Epithelial cell of esophagus (primary cell): ENCODE measurements at regions not wholly inside any gene's neighbourhood (a gene's known extent, or its start where the extent isn't known, plus 50 kb on each side); places are given as distances from the start of the nearest gene placed in this dataset.

Source experiments
- DNase-seq: peaks from one replicate; pipeline ENCODE4 v3.0.0; 2010; ENCODE audit warnings: low read depth
- H3K4me3 ChIP-seq: 2 replicates; pipeline ENCODE4 v1.5.1; 2011; ENCODE audit warnings: mild to moderate bottlenecking, low read length, control low read depth
- CTCF ChIP-seq: IDR thresholded peaks from 2 replicates; pipeline ENCODE4 v1.5.1; 2011; ENCODE audit warnings: low read depth, mild to moderate bottlenecking, low read length, control low read depth, inconsistent platforms; ENCODE audit not compliant: insufficient read depth; ENCODE audit errors: missing control alignments

- no peak for TF ChIP-seq CTCF
- H3K4me3 ChIP-seq: no peak overlapping the region
- no peak for DNase-seq
Observed at GRCh38 chr5:74083096-74083791, 457.2 kb downstream of the ARHGEF28 start.

GRCh38 chr5:74082512-74083055 is 456.6 kb downstream of the ARHGEF28 start:
- no peak overlapping the region for H3K4me3 ChIP-seq
- TF ChIP-seq CTCF: no peak
- no peak for DNase-seq

- no peak overlapping the region for H3K4me3 ChIP-seq
- DNase-seq: no peak
Observed at GRCh38 chr5:74081126-74081525, 455.1 kb downstream of the ARHGEF28 start.

GRCh38 chr5:74079971-74080556 is 454.1 kb downstream of the ARHGEF28 start:
- no peak for TF ChIP-seq CTCF
- H3K4me3 ChIP-seq: no peak overlapping the region
- no peak for DNase-seq

More at GRCh38 chr5:74081126-74081525, 455.1 kb downstream of the ARHGEF28 start:
- TF ChIP-seq CTCF: no peak

GRCh38 chr5:74075501-74076484 is 449.8 kb downstream of the ARHGEF28 start:
- no peak overlapping the region for H3K4me3 ChIP-seq

DNA sequence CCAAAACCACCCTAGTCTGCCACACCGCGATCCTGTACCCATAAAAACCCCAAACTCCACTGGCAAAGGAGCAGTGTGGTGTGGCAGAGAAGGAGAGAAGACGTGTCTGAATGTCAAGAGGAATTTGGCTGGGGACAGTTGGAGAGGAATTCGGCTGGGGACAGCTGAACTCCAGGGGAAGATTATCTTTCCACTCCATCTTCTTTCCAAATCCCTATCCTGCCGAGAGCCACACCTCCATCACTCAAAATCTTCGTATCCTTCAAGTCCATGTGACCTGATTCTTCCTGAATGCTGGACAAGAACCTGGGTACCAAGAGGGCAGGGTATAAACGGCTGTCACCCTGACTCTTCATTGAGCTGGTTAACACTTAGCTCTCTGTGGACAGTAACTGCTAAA is 448.1 kb downstream of the ARHGEF28 start:
- TF ChIP-seq CTCF: no peak
- H3K4me3 ChIP-seq: no peak overlapping the region
- no peak for DNase-seq

More at GRCh38 chr5:74075501-74076484, 449.8 kb downstream of the ARHGEF28 start:
- DNase-seq: peak; percentile 77
- TF ChIP-seq CTCF: no peak
